Ramos (cell line): ENCODE measurements at regions not wholly inside any gene's neighbourhood (a gene's known extent, or its start where the extent isn't known, plus 50 kb on each side); places are given as distances from the start of the nearest gene placed in this dataset.
"Not testable (repeated sequence)": the region's sequence is repeated elsewhere in the genome, so short reads cannot be mapped to it uniquely, and the experiment has no call there.

ENCODE experiments used
- in situ Hi-C: fragments of 300-500 bp; cut with MboI; formaldehyde crosslinking; loops from one replicate; pipeline ENCODE4 v1.14.3; 2022; ENCODE audit warnings: low sequenced_read_pairs; ENCODE audit not compliant: unreplicated experiment

GRCh38 chr4:23130845-23131244 lies 438.1 kb downstream of the GBA3 start:
- in situ Hi-C loops: no loop called here

- in situ Hi-C loops: no loop called here
These were observed 432.4 kb downstream of the GBA3 start for GRCh38 chr4:23125118-23125517.

- in situ Hi-C loops: no loop called here
These were observed 430.1 kb downstream of the GBA3 start for GRCh38 chr4:23122666-23123400.

- in situ Hi-C loops: no loop called here
These were observed 427.6 kb downstream of the GBA3 start for GRCh38 chr4:23120374-23120773.

GRCh38 chr4:23117826-23118225 lies 425.1 kb downstream of the GBA3 start:
- in situ Hi-C loops: no loop called here

GRCh38 chr4:23114538-23114937 lies 421.8 kb downstream of the GBA3 start:
- in situ Hi-C loops: no loop called here

GRCh38 chr4:23113104-23113503 lies 420.4 kb downstream of the GBA3 start:
- in situ Hi-C loops: no loop called here

GRCh38 chr4:23106516-23106915 lies 413.8 kb downstream of the GBA3 start:
- in situ Hi-C loops: no loop called here

- in situ Hi-C loops: no loop called here
These were observed 413.1 kb downstream of the GBA3 start for GRCh38 chr4:23105759-23106370.

- in situ Hi-C loops: no loop called here
These were observed 404.5 kb downstream of the GBA3 start for GRCh38 chr4:23097251-23097650.

GRCh38 chr4:23091711-23092110 lies 399.0 kb downstream of the GBA3 start:
- in situ Hi-C loops: no loop called here

- in situ Hi-C loops: no loop called here
These were observed 392.5 kb downstream of the GBA3 start for GRCh38 chr4:23085249-23085568.

GRCh38 chr4:23084559-23085248 lies 392.0 kb downstream of the GBA3 start:
- in situ Hi-C loops: no loop called here

- in situ Hi-C loops: no loop called here
These were observed 390.7 kb downstream of the GBA3 start for GRCh38 chr4:23083391-23083790.

- in situ Hi-C loops: not testable (repeated sequence)
These were observed 387.4 kb downstream of the GBA3 start for GRCh38 chr4:23080171-23080570.

- in situ Hi-C loops: no loop called here
These were observed 378.3 kb downstream of the GBA3 start for GRCh38 chr4:23070848-23071570.

GRCh38 chr4:23068756-23069155 lies 376.0 kb downstream of the GBA3 start:
- in situ Hi-C loops: no loop called here

GRCh38 chr4:23068287-23068686 lies 375.6 kb downstream of the GBA3 start:
- in situ Hi-C loops: no loop called here

- in situ Hi-C loops: no loop called here
These were observed 369.5 kb downstream of the GBA3 start for GRCh38 chr4:23062188-23062587.

GRCh38 chr4:23061431-23061830 lies 368.7 kb downstream of the GBA3 start:
- in situ Hi-C loops: no loop called here

- in situ Hi-C loops: no loop called here
These were observed 368.0 kb downstream of the GBA3 start for GRCh38 chr4:23060776-23061175.
